GM18498 (cell line): ENCODE measurements at regions not wholly inside any gene's neighbourhood (a gene's known extent, or its start where the extent isn't known, plus 50 kb on each side); places are given as distances from the start of the nearest gene placed in this dataset.
"Not testable (repeated sequence)": the region's sequence is repeated elsewhere in the genome, so short reads cannot be mapped to it uniquely, and the experiment has no call there.

ENCODE experiments used
- ATAC-seq: cut with Tn5 transposase; IDR thresholded peaks from one replicate; pipeline ENCODE4 v1.9.1; 2021; ENCODE audit warnings: mild to moderate bottlenecking, moderate library complexity; ENCODE audit not compliant: unreplicated experiment

- no peak for ATAC-seq
Measured at GRCh38 chr9:80509358-80509757, 937.6 kb downstream of the TLE4 start.

DNA sequence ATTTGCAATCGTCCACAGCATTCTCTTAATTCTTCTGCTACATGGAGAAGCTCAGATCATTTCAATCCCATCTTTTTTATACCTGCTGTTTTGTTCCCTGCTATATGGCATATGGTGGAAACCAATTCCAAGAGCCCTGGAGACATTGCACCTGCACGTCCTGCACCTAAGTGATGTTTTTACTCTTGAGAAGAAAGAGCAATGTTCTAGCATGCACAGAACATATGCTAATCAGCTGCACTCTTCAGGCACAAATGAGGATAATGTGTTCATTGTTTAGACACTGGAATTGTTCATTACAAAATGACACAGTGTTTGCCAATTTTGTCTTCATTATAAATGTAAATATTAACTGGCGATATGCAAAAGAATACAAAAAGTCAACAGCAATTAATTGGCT is 935.8 kb downstream of the TLE4 start:
- ATAC-seq = no peak

DNA sequence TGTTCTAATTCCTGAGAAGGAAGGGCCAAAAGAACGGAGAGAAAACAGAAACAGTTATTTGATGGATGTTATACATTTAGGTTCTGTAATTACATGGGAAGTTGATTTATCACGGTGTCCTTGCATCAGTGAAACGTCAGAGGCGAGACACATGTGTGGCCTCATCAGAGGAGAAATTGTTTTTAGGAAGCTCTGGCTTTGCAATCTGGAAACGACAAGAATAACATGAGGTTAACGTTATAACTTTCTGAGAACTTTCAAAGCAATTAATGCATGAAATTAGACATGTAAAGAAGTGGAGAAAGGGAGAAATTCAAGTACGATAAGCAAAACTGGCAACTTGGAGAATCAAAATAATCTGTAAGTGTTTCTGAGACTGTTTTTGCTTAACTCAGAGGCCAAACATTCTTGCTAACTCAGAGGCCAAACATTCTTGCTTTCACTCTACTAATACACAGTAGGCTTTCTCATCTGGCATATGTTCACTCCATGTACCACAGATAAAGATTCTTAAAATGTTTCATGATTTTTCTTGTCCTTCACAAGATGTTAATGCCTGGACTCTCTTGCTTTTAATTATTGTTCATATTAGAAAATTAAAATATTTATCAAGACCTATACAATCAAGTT is 933.0 kb downstream of the TLE4 start:
- no peak for ATAC-seq

DNA sequence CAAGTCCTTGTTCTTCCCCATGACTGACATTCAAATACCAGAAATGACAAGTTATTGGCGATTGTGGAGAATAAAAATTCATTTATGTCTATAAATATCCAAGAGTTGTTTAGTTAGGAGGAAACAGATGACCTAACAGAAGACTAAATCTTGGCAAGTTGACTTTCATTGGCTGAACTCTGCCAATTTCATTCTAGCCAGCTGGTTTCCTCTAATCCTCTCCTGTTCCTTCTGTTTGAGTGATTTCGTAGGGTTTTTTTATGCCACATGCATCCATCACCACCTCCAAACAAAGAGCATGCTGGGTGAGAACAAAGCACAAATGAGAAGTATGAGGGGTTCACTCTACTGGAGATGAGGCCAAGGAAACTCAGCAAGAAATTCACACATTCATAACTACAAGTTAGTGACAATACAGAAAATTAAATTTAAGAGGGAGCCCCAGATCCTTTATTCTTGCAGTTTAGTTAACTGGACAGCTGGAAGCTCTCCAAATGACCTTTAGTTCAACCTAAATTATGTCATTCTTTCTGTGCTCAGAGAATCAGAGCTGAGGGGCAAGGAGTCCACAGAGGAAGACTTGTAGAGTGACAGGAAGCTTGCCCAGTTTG is 932.0 kb downstream of the TLE4 start:
- no peak for ATAC-seq

- ATAC-seq = no peak
Measured at GRCh38 chr9:80502306-80502705, 930.5 kb downstream of the TLE4 start.

DNA sequence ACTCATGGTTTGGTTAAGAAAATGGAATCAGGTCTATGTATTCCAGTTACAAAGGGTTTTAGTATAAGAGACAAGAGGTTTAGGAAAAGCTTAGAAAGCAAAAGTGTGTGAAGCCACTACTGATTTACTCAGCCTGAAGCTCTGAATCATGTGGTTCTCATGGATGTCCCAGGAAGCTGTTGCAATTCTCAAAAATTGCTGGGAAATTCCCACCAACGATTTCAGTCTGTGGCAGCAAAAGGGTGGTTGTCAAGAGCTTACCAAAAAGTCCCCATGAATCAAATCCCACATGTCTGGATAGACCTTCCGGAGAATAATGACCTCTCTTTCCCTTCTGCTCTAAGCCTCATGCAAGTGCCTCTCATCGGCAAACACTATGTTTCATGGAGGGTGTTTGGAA is 929.9 kb downstream of the TLE4 start:
- no peak for ATAC-seq

DNA sequence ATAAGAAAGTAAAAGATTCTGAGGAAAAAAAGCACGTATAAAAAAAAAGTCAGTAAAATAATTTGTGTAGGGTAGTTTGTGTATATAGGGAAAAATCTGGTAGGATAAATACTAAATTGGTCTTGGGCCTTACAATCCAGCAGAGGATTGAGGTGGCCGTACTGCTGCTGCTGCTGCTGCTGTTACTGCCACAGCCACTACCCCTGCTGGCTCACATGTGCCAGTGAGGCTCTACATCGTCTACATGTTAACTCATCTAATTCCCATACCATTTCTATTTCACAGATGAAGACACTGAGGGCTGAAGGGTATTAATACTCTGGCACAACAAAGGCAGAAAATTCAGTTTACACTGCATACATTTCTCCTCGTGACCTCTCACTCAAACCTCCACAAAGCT is 928.5 kb downstream of the TLE4 start:
- ATAC-seq = no peak

GRCh38 chr9:80498001-80498555 is 926.3 kb downstream of the TLE4 start:
- no peak for ATAC-seq

DNA sequence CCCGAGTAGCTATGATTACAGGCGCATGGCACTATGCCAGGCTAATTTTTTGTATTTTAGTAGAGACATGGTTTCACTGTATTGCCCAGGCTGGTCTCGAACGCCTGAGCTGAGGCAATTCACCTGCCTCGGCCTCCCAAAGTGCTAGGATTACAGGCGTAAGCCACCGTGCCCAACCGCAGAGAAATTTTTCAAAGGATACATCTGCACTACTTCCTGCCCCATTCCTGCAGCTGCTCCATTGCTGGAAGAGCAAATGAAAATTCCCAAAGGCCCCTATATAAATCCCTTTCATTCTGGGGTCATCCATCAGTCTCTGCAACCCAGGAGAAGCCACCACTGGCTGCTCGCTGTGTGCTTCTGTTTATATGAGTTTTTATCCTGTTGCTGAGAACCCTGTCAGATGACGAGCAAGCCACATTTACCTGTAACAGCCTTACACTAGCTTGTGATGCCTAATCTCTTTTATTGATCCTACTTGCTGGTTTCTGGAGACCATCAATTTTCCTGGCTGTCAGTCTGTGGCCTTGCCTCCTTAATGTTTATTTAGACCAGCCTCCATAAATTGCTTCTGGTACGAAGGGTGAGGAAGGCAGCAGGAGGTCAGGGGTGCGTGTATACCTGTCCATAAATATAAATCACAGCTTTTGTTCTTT is 925.3 kb downstream of the TLE4 start:
- ATAC-seq = no peak

DNA sequence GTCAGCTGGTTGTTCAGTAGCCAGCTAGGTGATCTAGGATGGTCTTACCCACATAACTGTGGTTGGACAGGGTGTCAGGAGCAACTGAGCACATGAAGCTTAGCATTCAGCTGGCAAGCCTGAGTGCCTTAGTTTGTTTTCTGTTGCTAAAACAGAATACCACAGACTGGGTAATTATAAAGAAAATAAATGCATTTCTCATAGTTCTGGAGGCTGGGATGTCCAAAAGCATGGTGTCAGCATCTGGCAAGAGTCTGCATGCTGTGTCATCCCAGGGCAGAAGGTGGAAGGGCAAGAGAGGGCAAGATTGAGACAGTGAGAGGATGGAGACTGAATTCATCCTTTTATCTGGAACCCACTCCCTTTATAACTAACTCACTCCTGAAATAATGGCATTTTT is 921.5 kb downstream of the TLE4 start:
- ATAC-seq = no peak

DNA sequence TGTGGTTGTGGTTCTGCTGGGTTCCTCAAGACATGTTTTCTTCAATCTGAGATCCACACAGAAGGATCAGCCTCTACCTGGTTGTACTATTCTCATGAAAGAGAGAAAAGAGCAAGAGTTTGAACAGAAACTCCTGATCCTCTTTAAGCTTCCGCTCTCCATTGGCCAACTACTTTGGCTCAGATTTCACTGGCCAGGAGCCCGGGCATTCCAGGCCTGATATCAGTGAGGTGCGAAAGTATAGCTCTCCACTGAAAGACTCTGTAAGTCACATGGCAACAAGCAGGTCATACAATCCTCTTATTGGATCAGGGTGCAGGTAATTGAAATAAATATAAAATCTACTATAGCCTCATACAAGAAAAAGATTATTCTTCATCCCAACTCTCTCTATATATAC is 920.5 kb downstream of the TLE4 start:
- ATAC-seq = no peak

- no peak for ATAC-seq
Measured at GRCh38 chr9:80491086-80491696, 919.4 kb downstream of the TLE4 start.

DNA sequence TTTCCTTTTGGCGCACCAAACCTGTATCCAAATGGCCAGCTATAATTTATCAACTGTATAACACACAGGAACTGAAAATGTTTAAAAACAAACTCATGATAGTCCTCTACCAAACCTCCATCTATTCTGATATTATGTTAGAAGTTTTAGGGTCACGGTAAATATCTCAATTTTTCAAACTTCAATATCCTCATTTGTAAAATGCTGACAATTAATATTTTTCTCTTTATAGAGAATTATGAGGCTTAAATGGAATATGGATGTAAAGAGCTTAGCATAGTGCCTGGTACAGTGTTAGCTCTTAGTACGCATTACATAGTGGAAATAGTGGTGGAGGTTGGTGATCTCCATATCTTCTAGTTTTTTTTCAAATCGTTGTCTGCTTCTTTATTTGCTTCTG is 917.6 kb downstream of the TLE4 start:
- ATAC-seq = no peak

- no peak for ATAC-seq
Measured at GRCh38 chr9:80485420-80486250, 913.9 kb downstream of the TLE4 start.

DNA sequence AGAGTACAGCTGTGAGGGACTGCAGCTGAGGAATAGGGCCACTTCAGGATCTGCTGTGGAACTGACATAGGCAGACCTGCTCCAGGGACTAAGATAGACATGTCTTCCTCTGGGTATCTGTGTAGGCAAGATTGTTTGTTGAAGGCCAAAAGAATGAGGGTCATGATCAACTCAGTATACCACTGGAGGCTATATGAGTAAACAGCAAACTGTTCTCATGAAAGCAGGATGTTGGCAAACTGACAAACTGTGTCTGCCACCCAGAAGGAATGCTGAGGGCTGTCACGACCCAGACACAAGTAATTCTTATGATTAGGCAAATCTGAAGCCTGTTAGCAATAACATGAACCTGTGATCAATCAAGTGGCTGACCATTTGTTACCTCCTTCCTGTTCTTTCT is 910.5 kb downstream of the TLE4 start:
- not testable (repeated sequence) for ATAC-seq

DNA sequence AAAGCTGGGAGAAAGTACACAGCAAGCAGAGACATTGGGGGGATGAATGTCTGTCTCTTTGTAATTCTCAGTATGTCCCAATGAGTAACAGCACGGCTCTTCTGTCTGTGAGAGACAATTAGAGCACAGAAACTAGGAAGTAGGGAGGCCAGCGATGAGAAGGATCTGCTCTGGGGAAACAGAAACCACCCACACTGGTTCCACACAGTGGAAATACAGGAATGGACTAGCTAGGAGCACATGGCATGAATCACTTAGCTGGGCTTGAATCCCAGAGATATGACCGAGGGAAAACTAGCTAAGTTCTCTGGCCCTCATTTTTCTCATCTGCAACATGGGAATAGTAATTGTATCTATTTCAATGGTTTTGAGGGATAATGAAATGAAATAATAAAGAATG is 895.9 kb downstream of the TLE4 start:
- no peak for ATAC-seq

DNA sequence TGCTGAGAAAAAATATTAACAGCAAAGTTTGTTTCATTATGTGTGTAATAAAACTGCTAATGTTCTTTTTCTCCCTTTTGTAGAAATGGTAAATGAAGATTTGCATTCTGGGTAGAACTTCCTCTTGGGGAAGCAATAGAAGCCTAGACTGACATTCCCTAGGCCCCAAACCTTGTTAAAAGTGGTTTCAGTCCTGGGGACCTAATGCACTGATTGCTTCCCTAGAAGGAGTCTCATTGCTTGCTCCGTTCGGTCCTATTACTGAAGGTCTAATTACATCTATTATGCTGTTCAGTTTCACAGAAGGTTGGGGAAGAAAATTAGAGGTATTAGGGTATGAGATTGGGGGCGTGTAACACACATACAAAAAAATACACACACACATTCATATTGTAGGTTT is 893.8 kb downstream of the TLE4 start:
- no peak for ATAC-seq

- ATAC-seq = no peak
Measured at GRCh38 chr9:80449513-80449912, 877.7 kb downstream of the TLE4 start.

DNA sequence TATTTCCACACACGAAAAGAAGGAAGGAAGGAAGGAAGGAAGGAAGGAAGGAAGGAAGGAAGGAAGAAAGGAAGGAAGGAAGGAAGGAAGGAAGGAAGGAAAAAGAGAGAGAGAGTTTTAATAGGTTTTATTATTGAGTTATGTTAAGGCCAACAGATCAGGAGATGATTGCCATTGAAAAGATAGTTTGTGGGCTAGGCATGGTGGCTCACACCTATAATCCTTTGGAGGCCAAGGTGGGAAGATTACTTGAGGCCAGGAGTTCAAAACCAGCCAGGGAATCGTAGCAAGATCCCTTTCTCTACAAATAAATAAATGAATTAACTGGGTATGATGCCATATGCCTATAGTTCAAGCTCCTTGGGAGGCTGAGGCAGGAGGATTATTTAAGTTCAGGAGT is 877.2 kb downstream of the TLE4 start:
- ATAC-seq = no peak

DNA sequence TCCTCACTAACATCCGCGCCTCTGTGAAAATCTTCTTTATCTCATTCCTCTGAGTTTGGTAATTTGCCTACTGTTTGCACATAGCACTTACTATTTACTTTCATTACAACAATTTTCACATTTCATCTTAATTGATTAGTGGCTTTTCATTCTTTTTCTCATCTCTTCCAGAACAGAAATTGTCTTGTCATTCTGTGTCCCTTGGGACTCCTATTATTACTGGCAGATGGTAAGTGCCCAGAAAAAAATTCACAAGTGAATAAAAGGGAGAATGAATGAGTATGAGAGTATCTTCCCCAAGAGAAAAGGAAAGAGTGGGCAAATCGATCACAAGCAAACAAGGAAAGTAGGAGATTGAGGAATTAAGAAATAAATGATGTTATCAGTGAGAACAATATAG is 876.1 kb downstream of the TLE4 start:
- ATAC-seq = no peak

- ATAC-seq = no peak
Measured at GRCh38 chr9:80440724-80441123, 869.0 kb downstream of the TLE4 start.
